ENCODE measurements at regions not wholly inside any gene's neighbourhood (a gene's known extent, or its start where the extent isn't known, plus 50 kb on each side); places are given as distances from the start of the nearest gene placed in this dataset.

GRCh38 chr12:67147030-67147429, 122.1 kb upstream of the CAND1 start:
- H3K27ac ChIP-seq, result no peak overlapping the region
- TF ChIP-seq CTCF (conservative IDR thresholded peaks at IDR 0.05), result no peak

- TF ChIP-seq CTCF (conservative IDR thresholded peaks at IDR 0.05), result no peak
Measured at GRCh38 chr12:67147447-67147846, 121.7 kb upstream of the CAND1 start.

GRCh38 chr12:67148265-67148664, 120.9 kb upstream of the CAND1 start:
- H3K27ac ChIP-seq, result no peak overlapping the region
- TF ChIP-seq CTCF (conservative IDR thresholded peaks at IDR 0.05), result no peak

More at GRCh38 chr12:67147447-67147846, 121.7 kb upstream of the CAND1 start:
- H3K27ac ChIP-seq, result no peak overlapping the region

- H3K27ac ChIP-seq, result no peak overlapping the region
- TF ChIP-seq CTCF (conservative IDR thresholded peaks at IDR 0.05), result no peak
Measured at GRCh38 chr12:67151886-67152285, 117.3 kb upstream of the CAND1 start.

- no peak for TF ChIP-seq CTCF (conservative IDR thresholded peaks at IDR 0.05)
- no peak overlapping the region for H3K27ac ChIP-seq
Measured at GRCh38 chr12:67152451-67152850, 116.7 kb upstream of the CAND1 start.

GRCh38 chr12:67154901-67155300, 114.3 kb upstream of the CAND1 start:
- no peak overlapping the region for H3K27ac ChIP-seq
- TF ChIP-seq CTCF (conservative IDR thresholded peaks at IDR 0.05), result no peak

- no peak for TF ChIP-seq CTCF (conservative IDR thresholded peaks at IDR 0.05)
- H3K27ac ChIP-seq, result no peak overlapping the region
Measured at GRCh38 chr12:67155863-67156262, 113.3 kb upstream of the CAND1 start.

Measured in VCaP (cell line).